22Rv1 (cell line): ENCODE measurements at regions not wholly inside any gene's neighbourhood (a gene's known extent, or its start where the extent isn't known, plus 50 kb on each side); places are given as distances from the start of the nearest gene placed in this dataset.

Source experiments
- ZFX ChIP-seq: fragments of 450-650 bp; IDR thresholded peaks from 2 replicates; pipeline ENCODE4 v1.6.1; 2017; ENCODE audit warnings: antibody characterized with exemption, borderline replicate concordance
- TF ChIP-seq, protein P1 (sequence below): fragments of 450-650 bp; IDR thresholded peaks from 2 replicates; pipeline ENCODE4 v1.5.1; 2017; ENCODE audit warnings: mild to moderate bottlenecking

GRCh38 chr16:7861891-7862582 is 529.4 kb downstream of the RBFOX1 start:
- TF ChIP-seq, protein P1, sequence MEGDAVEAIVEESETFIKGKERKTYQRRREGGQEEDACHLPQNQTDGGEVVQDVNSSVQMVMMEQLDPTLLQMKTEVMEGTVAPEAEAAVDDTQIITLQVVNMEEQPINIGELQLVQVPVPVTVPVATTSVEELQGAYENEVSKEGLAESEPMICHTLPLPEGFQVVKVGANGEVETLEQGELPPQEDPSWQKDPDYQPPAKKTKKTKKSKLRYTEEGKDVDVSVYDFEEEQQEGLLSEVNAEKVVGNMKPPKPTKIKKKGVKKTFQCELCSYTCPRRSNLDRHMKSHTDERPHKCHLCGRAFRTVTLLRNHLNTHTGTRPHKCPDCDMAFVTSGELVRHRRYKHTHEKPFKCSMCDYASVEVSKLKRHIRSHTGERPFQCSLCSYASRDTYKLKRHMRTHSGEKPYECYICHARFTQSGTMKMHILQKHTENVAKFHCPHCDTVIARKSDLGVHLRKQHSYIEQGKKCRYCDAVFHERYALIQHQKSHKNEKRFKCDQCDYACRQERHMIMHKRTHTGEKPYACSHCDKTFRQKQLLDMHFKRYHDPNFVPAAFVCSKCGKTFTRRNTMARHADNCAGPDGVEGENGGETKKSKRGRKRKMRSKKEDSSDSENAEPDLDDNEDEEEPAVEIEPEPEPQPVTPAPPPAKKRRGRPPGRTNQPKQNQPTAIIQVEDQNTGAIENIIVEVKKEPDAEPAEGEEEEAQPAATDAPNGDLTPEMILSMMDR: no peak
- TF ChIP-seq ZFX: no peak
